GM18951 (cell line): ENCODE measurements at regions not wholly inside any gene's neighbourhood (a gene's known extent, or its start where the extent isn't known, plus 50 kb on each side); places are given as distances from the start of the nearest gene placed in this dataset.

Experiments
- POLR2A ChIP-seq: IDR thresholded peaks from 4 replicates; pipeline ENCODE4 v1.6.1; 2011; ENCODE audit warnings: mild to moderate bottlenecking; ENCODE audit not compliant: insufficient read length, insufficient read depth; ENCODE audit errors: extremely low read depth
- in situ Hi-C: fragments of 300-500 bp; cut with MboI; formaldehyde crosslinking; loops from one replicate; pipeline ENCODE4 v1.12.0; 2022; ENCODE audit warnings: low sequenced_read_pairs, mixed read lengths, inconsistent platforms; ENCODE audit not compliant: unreplicated experiment

DNA sequence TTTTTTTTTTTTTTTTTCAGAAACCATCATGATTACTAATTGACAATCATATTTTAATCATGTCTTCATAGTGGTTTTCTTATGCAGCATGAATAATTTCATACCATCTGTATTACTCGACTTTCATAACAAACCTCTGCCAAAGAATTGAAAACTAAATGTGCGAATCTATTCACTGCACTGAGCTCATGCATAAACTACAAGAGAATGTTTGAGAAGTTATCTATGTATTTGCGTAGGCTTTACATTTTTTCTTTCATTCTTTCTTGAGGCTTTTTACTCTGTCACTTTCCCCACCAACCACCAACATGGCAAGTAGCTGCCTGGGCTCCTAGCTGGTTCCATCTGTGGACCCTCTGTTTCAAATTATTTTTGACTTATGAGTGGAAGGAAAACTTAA lies 1761.0 kb downstream of the STIM2 start:
- TF ChIP-seq POLR2A, result no peak
- in situ Hi-C loops, result no loop called here

- no peak for TF ChIP-seq POLR2A
- in situ Hi-C loops, result no loop called here
These were observed 1776.3 kb downstream of the STIM2 start for GRCh38 chr4:28636971-28637370.

- in situ Hi-C loops, result no loop called here
- no peak for TF ChIP-seq POLR2A
These were observed 1779.1 kb downstream of the STIM2 start for GRCh38 chr4:28639747-28640146.

DNA sequence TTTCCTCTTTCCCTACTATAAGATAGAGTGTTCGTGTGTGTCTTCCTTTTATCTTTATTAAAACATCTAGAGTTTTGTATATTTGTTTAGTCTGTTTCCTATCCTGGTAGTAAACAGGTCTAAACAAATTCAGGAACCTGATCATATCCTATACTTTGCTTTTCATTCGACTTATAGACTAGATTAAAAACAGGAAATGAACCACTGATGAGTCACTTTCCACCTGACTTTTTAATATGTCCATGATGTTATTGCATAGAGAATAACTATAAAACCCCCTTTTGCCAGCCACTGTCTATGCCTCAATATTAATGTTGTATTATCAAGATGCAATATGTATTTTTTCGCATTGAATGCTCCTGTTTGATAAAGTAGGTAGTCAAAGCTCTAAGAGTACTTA lies 1794.0 kb downstream of the STIM2 start:
- in situ Hi-C loops, result no loop called here
- no peak for TF ChIP-seq POLR2A

DNA sequence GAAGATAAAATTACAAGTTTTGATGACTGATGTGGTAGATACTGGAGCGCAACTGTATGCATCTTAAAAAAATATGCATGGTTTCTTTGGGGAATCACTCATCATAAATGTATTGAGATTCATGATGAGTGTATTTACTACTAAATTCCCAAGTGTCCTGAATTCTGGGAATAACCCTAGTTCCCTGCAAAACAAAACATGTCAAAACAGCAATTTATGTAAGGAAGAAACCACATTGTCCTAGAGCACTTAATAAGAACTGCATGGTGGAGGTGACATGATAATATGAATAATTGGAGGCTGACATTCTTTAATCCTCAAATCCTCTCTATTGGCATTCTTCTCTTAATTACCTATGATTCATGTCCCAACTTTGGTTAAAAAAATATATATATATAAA lies 1804.7 kb downstream of the STIM2 start:
- TF ChIP-seq POLR2A, result no peak
- in situ Hi-C loops, result no loop called here

DNA sequence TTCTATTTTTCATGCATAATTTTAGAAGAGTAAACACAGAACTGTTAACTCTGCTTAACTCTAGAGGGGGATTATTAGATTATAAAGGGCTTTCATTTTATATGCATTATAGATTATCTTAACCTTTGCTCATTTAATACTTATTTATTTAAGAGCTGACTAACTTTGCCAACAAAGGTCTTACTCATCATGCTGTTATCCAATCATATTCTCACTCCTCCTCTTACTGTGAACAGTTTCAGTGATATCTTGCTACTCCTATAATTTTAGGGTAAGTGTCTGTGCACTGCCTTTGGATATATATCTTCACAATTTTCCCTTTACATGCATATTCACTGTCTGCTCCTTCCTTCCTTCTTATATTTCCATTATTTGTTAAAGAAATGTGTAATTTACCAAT lies 1814.9 kb downstream of the STIM2 start:
- in situ Hi-C loops, result no loop called here
- no peak for TF ChIP-seq POLR2A

DNA sequence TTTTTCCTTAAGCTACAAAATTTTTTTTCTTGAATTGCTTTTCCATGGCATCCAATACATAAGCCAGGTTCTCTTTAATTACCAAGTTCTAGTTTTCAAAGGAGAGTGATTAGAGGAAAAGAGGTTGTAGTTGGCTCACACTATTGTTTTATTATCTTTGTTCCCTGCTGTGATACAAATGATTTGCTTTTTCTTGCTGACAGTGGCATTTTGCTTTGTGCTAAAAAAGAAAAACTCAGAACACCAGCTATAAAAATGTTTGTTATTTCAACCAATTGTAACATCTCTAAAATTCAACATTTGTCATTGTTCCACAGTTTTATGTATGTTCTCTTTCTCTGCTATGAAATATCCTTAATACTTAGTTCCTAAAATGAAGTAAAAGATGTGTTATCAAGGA lies 1817.2 kb downstream of the STIM2 start:
- TF ChIP-seq POLR2A, result no peak
- in situ Hi-C loops, result no loop called here

DNA sequence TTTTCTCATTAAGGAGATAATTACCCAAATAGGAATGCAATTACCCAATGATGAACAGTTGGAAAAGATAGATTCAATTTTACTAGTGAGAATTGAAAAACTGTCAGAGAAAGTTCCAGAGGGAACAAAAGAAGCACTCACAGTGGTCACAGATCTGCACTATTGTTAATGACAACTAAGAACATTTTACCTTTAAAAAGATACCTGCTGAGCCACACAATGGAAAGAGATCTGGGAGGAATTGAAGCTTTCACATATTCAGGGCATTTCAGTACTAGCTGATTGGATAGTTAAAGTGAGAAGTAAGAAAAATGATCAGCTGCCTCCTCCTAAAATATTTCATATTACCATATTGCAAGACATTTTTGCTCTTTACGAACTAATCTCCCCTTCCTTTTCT lies 1822.2 kb downstream of the STIM2 start:
- TF ChIP-seq POLR2A, result no peak
- in situ Hi-C loops, result no loop called here

DNA sequence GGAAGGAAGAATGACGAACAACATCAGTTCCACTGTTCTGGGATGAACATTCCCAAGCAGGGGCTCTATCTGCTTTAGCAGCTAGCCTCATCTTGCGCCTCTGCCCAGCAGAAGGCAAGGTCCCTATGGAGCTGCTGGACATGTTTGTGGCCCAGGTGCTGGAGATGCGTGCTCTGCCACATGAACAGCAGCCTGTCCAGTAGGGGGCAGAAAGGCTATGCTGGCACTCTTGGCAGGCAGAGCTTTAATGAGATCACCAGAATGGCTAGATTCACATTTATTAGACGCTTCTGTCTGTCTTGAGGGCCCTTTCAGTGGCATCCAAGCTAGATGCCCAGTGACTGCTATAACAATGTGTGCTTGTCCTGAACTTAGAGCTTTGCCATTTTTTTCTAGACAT lies 1826.0 kb downstream of the STIM2 start:
- in situ Hi-C loops, result no loop called here
- TF ChIP-seq POLR2A, result no peak

GRCh38 chr4:28690890-28691289 lies 1830.2 kb downstream of the STIM2 start:
- no peak for TF ChIP-seq POLR2A
- in situ Hi-C loops, result no loop called here

- in situ Hi-C loops, result no loop called here
These were observed 1841.9 kb downstream of the STIM2 start for GRCh38 chr4:28702571-28702970.

DNA sequence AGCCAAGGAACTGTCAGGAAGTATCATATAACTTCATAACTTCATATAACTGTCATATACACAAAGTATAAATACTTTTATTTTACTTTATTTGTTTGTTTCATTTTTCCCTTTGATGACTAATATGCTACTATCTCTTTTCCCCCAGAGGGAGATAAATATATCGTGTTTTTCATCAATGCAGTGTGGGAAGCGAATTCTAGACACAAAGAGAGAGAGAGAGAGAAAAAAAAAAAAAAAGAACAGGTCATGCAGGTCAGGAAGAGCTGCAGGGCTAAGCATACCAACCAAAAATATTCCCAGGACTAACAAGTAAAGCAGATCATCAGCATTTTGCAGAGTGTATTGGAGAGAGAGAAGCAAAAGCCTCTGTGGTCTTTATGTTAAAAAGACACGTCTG lies 1849.2 kb downstream of the STIM2 start:
- no peak for TF ChIP-seq POLR2A
- in situ Hi-C loops, result no loop called here

More at GRCh38 chr4:28702571-28702970, 1841.9 kb downstream of the STIM2 start:
- TF ChIP-seq POLR2A, result no peak

- no peak for TF ChIP-seq POLR2A
- in situ Hi-C loops, result no loop called here
These were observed 1862.7 kb downstream of the STIM2 start for GRCh38 chr4:28723371-28723770.

GRCh38 chr4:28724239-28724638 lies 1863.6 kb downstream of the STIM2 start:
- TF ChIP-seq POLR2A, result no peak
- in situ Hi-C loops, result no loop called here

GRCh38 chr4:28730304-28730703 lies 1869.7 kb downstream of the STIM2 start:
- no peak for TF ChIP-seq POLR2A
- in situ Hi-C loops, result no loop called here

- in situ Hi-C loops, result no loop called here
These were observed 1883.4 kb downstream of the STIM2 start for GRCh38 chr4:28744066-28744465.

GRCh38 chr4:28754376-28754775 lies 1893.7 kb downstream of the STIM2 start:
- TF ChIP-seq POLR2A, result no peak
- in situ Hi-C loops, result no loop called here

More at GRCh38 chr4:28744066-28744465, 1883.4 kb downstream of the STIM2 start:
- no peak for TF ChIP-seq POLR2A
